ENCODE measurements at regions not wholly inside any gene's neighbourhood (a gene's known extent, or its start where the extent isn't known, plus 50 kb on each side); places are given as distances from the start of the nearest gene placed in this dataset.

GRCh38 chr12:11981121-11981733, 89.5 kb upstream of the BCL2L14 start:
- no peaks in the 10 kb centered on the region for H3K27me3 ChIP-seq
- no peak overlapping the region for H3K27ac ChIP-seq
- no peaks in the 10 kb centered on the region for H3K4me1 ChIP-seq
- WGBS, 5 donors, result 72 to 86% (median 80%) methylated on average over 7 of the region's 7 CpGs
- intact Hi-C loops (cut with DNase I; ENCODE audit: low total_unique reads), result no loop called here
- no peaks in the 10 kb centered on the region for H3K36me3 ChIP-seq
- no peak for TF ChIP-seq CTCF (IDR thresholded peaks at IDR 0.05)
- no peak for TF ChIP-seq POLR2A (IDR thresholded peaks at IDR 0.05)
- TF ChIP-seq POLR2AphosphoS5 (IDR thresholded peaks at IDR 0.05), result no peak
- no peak overlapping the region for H3K4me3 ChIP-seq
- DNase-seq, result peak in 1 of 2 donors; percentile 38
- no peaks in the 10 kb centered on the region for H3K9me3 ChIP-seq

- Histone ChIP-seq H3K9me3 (no peaks in the 10 kb centered on the region), H3K27ac (no peak overlapping the region), H3K4me3 (no peak overlapping the region), H3K27me3 (no peaks in the 10 kb centered on the region), H3K4me1 (no peaks in the 10 kb centered on the region), H3K36me3 (no peaks in the 10 kb centered on the region)
- 78 to 86% (median 81%) methylated on average over 3 of the region's 3 CpGs for WGBS, 5 donors
- TF ChIP-seq CTCF (IDR thresholded peaks at IDR 0.05) (no peak), POLR2A (IDR thresholded peaks at IDR 0.05) (no peak), POLR2AphosphoS5 (IDR thresholded peaks at IDR 0.05) (no peak), EP300 (IDR thresholded peaks at IDR 0.05) (no peak)
- intact Hi-C loops (cut with DNase I; ENCODE audit: low total_unique reads), result no loop called here
- no peak for DNase-seq
Measured at GRCh38 chr12:11984417-11984816, 86.3 kb upstream of the BCL2L14 start.

GRCh38 chr12:11986165-11986564, 84.6 kb upstream of the BCL2L14 start:
- intact Hi-C loops (cut with DNase I; ENCODE audit: low total_unique reads), result no loop called here
- no peaks in the 10 kb centered on the region for H3K36me3 ChIP-seq
- no peak overlapping the region for H3K27ac ChIP-seq
- no peak for DNase-seq
- no peaks in the 10 kb centered on the region for H3K27me3 ChIP-seq
- H3K4me3 ChIP-seq, result no peak overlapping the region
- no peaks in the 10 kb centered on the region for H3K9me3 ChIP-seq
- no peaks in the 10 kb centered on the region for H3K4me1 ChIP-seq
- WGBS, 5 donors, result 73 to 84% (median 77%) methylated on average over 5 of the region's 5 CpGs
- TF ChIP-seq CTCF (IDR thresholded peaks at IDR 0.05) (no peak), POLR2A (IDR thresholded peaks at IDR 0.05) (no peak), POLR2AphosphoS5 (IDR thresholded peaks at IDR 0.05) (no peak), EP300 (IDR thresholded peaks at IDR 0.05) (no peak)

GRCh38 chr12:11987901-11988300, 82.8 kb upstream of the BCL2L14 start:
- Histone ChIP-seq H3K27ac (no peak overlapping the region), H3K27me3 (no peaks in the 10 kb centered on the region), H3K4me1 (no peaks in the 10 kb centered on the region), H3K9me3 (no peaks in the 10 kb centered on the region), H3K4me3 (no peak overlapping the region), H3K36me3 (no peaks in the 10 kb centered on the region)
- intact Hi-C loops (cut with DNase I; ENCODE audit: low total_unique reads), result no loop called here
- 79 to 86% (median 83%) methylated on average over 4 of the region's 4 CpGs for WGBS, 5 donors
- DNase-seq, result no peak
- no peak for TF ChIP-seq CTCF (IDR thresholded peaks at IDR 0.05)
- no peak for TF ChIP-seq POLR2AphosphoS5 (IDR thresholded peaks at IDR 0.05)

Measured in stomach (tissue), 8 donors.